H9 (cell line): ENCODE measurements at regions not wholly inside any gene's neighbourhood (a gene's known extent, or its start where the extent isn't known, plus 50 kb on each side); places are given as distances from the start of the nearest gene placed in this dataset.

Experiments used
- DNase-seq: peaks from one replicate; pipeline ENCODE4 v3.0.0-alpha.2; 2017
- H2AFZ ChIP-seq: one replicate; pipeline ENCODE4 v1.6.1; 2013; ENCODE audit warnings: mild to moderate bottlenecking, low read length, control low read depth, moderate library complexity
- H2AK5ac ChIP-seq: 2 replicates; pipeline ENCODE4 v1.6.1; 2013; ENCODE audit warnings: low read length, control low read depth, mixed read lengths; ENCODE audit not compliant: insufficient read length
- H2BK120ac ChIP-seq: one replicate; pipeline ENCODE4 v1.6.1; 2013; ENCODE audit warnings: low read depth, mild to moderate bottlenecking, low read length, control low read depth, inconsistent platforms; ENCODE audit not compliant: poor library complexity, severe bottlenecking
- H2BK12ac ChIP-seq: 2 replicates; pipeline ENCODE4 v1.6.1; 2013; ENCODE audit warnings: low read length, control low read depth, mixed read lengths, low read depth; ENCODE audit not compliant: insufficient read length
- H2BK15ac ChIP-seq: 2 replicates; pipeline ENCODE4 v1.6.1; 2013; ENCODE audit warnings: low read depth, low read length, control low read depth
- H2BK20ac ChIP-seq: one replicate; pipeline ENCODE4 v1.6.1; 2013; ENCODE audit warnings: low read depth, mild to moderate bottlenecking, low read length, control low read depth, inconsistent platforms; ENCODE audit not compliant: poor library complexity, severe bottlenecking
- H2BK5ac ChIP-seq: 2 replicates; pipeline ENCODE4 v1.6.1; 2013; ENCODE audit warnings: low read length, control low read depth, mixed read lengths; ENCODE audit not compliant: insufficient read length
- H3K14ac ChIP-seq: 2 replicates; pipeline ENCODE4 v1.6.1; 2013; ENCODE audit warnings: low read length, control low read depth; ENCODE audit not compliant: insufficient read depth
- H3K18ac ChIP-seq: 2 replicates; pipeline ENCODE4 v1.6.1; 2013; ENCODE audit warnings: low read depth, mild to moderate bottlenecking, mixed read lengths, low read length, control low read depth; ENCODE audit not compliant: insufficient read length
- H3K23ac ChIP-seq: 2 replicates; pipeline ENCODE4 v1.6.1; 2013; ENCODE audit warnings: low read length, control low read depth, mixed read lengths, low read depth; ENCODE audit not compliant: insufficient read length
- H3K23me2 ChIP-seq: 2 replicates; pipeline ENCODE4 v1.6.1; 2013; ENCODE audit warnings: low read depth, mild to moderate bottlenecking, mixed read lengths, low read length, control low read depth; ENCODE audit not compliant: insufficient read length, poor library complexity, severe bottlenecking
- H3K27ac ChIP-seq: 2 replicates; pipeline ENCODE4 v1.5.1; 2013; ENCODE audit warnings: low read length, control low read depth, mixed read lengths, low read depth; ENCODE audit not compliant: insufficient read length
- H3K27me3 ChIP-seq: 2 replicates; pipeline ENCODE4 v1.6.1; 2013; ENCODE audit warnings: low read length, control low read depth, inconsistent platforms; ENCODE audit not compliant: insufficient read depth
- H3K4ac ChIP-seq: 2 replicates; pipeline ENCODE4 v1.6.1; 2013; ENCODE audit warnings: low read depth, mild to moderate bottlenecking, control low read depth, inconsistent platforms, low read length, moderate library complexity
- H3K4me1 ChIP-seq: 2 replicates; pipeline ENCODE4 v1.6.1; 2013; ENCODE audit warnings: low read length, control low read depth, inconsistent platforms; ENCODE audit not compliant: insufficient read depth
- H3K4me2 ChIP-seq: 2 replicates; pipeline ENCODE4 v1.6.1; 2013; ENCODE audit warnings: low read length, control low read depth, mixed read lengths; ENCODE audit not compliant: insufficient read length, insufficient read depth
- H3K56ac ChIP-seq: 2 replicates; pipeline ENCODE4 v1.6.1; 2013; ENCODE audit warnings: low read depth, mild to moderate bottlenecking, mixed read lengths, low read length, control low read depth; ENCODE audit not compliant: insufficient read length
- H3K79me1 ChIP-seq: 2 replicates; pipeline ENCODE4 v1.6.1; 2013; ENCODE audit warnings: low read depth, mild to moderate bottlenecking, moderate library complexity, low read length, control low read depth, inconsistent platforms; ENCODE audit not compliant: insufficient read depth, poor library complexity, severe bottlenecking
- H3K79me2 ChIP-seq: 2 replicates; pipeline ENCODE4 v1.6.1; 2013; ENCODE audit warnings: low read length, control low read depth, inconsistent platforms; ENCODE audit not compliant: insufficient read depth
- H3K9ac ChIP-seq: 2 replicates; pipeline ENCODE4 v1.6.1; 2013; ENCODE audit warnings: low read length, control low read depth, mixed read lengths; ENCODE audit not compliant: insufficient read length; ENCODE audit errors: extremely low read depth
- H3K9me3 ChIP-seq: one replicate; pipeline ENCODE4 v1.6.1; 2013; ENCODE audit warnings: low read depth, low read length, inconsistent platforms; ENCODE audit not compliant: control insufficient read depth
- H3T11ph ChIP-seq: one replicate; pipeline ENCODE4 v1.6.1; 2013; ENCODE audit warnings: mild to moderate bottlenecking, low read length, control low read depth, inconsistent platforms
- H4K20me1 ChIP-seq: one replicate; pipeline ENCODE4 v1.6.1; 2013; ENCODE audit not compliant: control insufficient read depth, insufficient read length, insufficient read depth
- H4K5ac ChIP-seq: 2 replicates; pipeline ENCODE4 v1.6.1; 2013; ENCODE audit warnings: low read depth, mild to moderate bottlenecking, mixed read lengths, low read length, control low read depth; ENCODE audit not compliant: insufficient read length
- H4K8ac ChIP-seq: replicated peaks from 2 replicates; pipeline ENCODE4 v1.6.1; 2013; ENCODE audit warnings: low read length, control low read depth, mixed read lengths, low read depth; ENCODE audit not compliant: insufficient read length
- H4K91ac ChIP-seq: 2 replicates; pipeline ENCODE4 v1.6.1; 2013; ENCODE audit warnings: low read depth, mild to moderate bottlenecking, moderate library complexity, mixed read lengths, low read length, control low read depth; ENCODE audit not compliant: insufficient read length
- H3K27ac Mint-ChIP-seq, 3 experiments: 2 replicates in 2 of 3; 3 replicates in 1 of 3; pipeline ENCODE4 v1.8.0; 2020 to 2021; ENCODE audit warnings: mixed read lengths in 3 of 3, mild to moderate bottlenecking in 1 of 3, moderate library complexity in 1 of 3
- H3K27me3 Mint-ChIP-seq: 2 replicates; pipeline ENCODE4 v1.8.0; 2021; ENCODE audit warnings: low read depth, mild to moderate bottlenecking, moderate library complexity, mixed read lengths
- H3K36me3 Mint-ChIP-seq, 3 experiments: 2 replicates in 2 of 3; 3 replicates in 1 of 3; pipeline ENCODE4 v1.8.0; 2020 to 2021; ENCODE audit warnings: low read depth in 3 of 3, mixed read lengths in 3 of 3; ENCODE audit not compliant: insufficient read depth in 1 of 3
- H3K4me1 Mint-ChIP-seq, 2 experiments: 2 replicates each; pipeline ENCODE4 v1.8.0; 2020; ENCODE audit warnings: mixed read lengths in 2 of 2
- H3K4me3 Mint-ChIP-seq, 2 experiments: 2 replicates in 1 of 2; 3 replicates in 1 of 2; pipeline ENCODE4 v1.8.0; 2020 to 2021; ENCODE audit warnings: mild to moderate bottlenecking in 2 of 2, mixed read lengths in 2 of 2, moderate library complexity in 1 of 2
- H3K9me3 Mint-ChIP-seq, 2 experiments: 2 replicates in 1 of 2; 3 replicates in 1 of 2; pipeline ENCODE4 v1.8.0; 2020; ENCODE audit warnings: mild to moderate bottlenecking in 2 of 2, mixed read lengths in 2 of 2, moderate library complexity in 1 of 2
- CTCF ChIP-seq: fragments of 200-600 bp; sonication (generic); conservative IDR thresholded peaks from 3 replicates; pipeline ENCODE4 v1.8.0; 2021; ENCODE audit warnings: antibody characterized with exemption, mild to moderate bottlenecking
- WGBS: extraction: QIAGEN DNeasy Blood & Tissue Kit; methylation state at CpG from one replicate; pipeline ENCODE4 v1.1.7; 2013; ENCODE audit warnings: missing lambda C conversion rate, low lambda C conversion rate, mixed read lengths; ENCODE audit not compliant: insufficient read length; ENCODE audit errors: extremely low coverage; 5-methylcytosine and 5-hydroxymethylcytosine counted together

GRCh38 chr3:95327478-95327877 lies 1264.6 kb downstream of the NSUN3 start:
- no peak overlapping the region for H3K14ac ChIP-seq
- H3K79me1 ChIP-seq: no peaks in the 10 kb centered on the region
- H3K4ac ChIP-seq: no peak overlapping the region
- H3K36me3 Mint-ChIP-seq: peaks cover 17 to 42% (median 18%) of the 10 kb centered on the region in 3 experiments
- no peak overlapping the region for H4K91ac ChIP-seq
- H4K20me1 ChIP-seq: no peaks in the 10 kb centered on the region
- H3K9me3 Mint-ChIP-seq: peaks cover 29 to 44% of the 10 kb centered on the region in 2 experiments
- DNase-seq: no peak
- no peaks in the 10 kb centered on the region for H3K4me1 Mint-ChIP-seq
- peaks cover 5% of the 10 kb centered on the region for H3K9me3 ChIP-seq
- no peak overlapping the region for H2BK15ac ChIP-seq
- no peak overlapping the region for H3K23ac ChIP-seq
- H3K4me2 ChIP-seq: no peak overlapping the region
- no peak overlapping the region for H2AK5ac ChIP-seq
- no CpG with 5 or more reads among the region's 2 CpGs for whole genome bisulfite sequencing
- no peak overlapping the region for H4K5ac ChIP-seq
- H2BK120ac ChIP-seq: no peak overlapping the region
- H2BK20ac ChIP-seq: no peak overlapping the region
- no peaks in the 10 kb centered on the region for H3K4me1 ChIP-seq
- no peaks in the 10 kb centered on the region for H3K79me2 ChIP-seq
- no peak overlapping the region for H2AFZ ChIP-seq
- H3K23me2 ChIP-seq: no peaks in the 10 kb centered on the region
- H3K4me3 Mint-ChIP-seq: no peak overlapping the region
- no peaks in the 10 kb centered on the region; the same call in 1 of the 2 replicates for H3K27me3 Mint-ChIP-seq
- no peak overlapping the region for H3K9ac ChIP-seq
- no peak overlapping the region for H3K56ac ChIP-seq
- H3T11ph ChIP-seq: no peak overlapping the region
- no peaks in the 10 kb centered on the region for H3K27me3 ChIP-seq
- H2BK12ac ChIP-seq: no peak overlapping the region
- no peak overlapping the region for H4K8ac ChIP-seq
- H3K27ac Mint-ChIP-seq: no peak overlapping the region
- no peak overlapping the region for H3K27ac ChIP-seq
- TF ChIP-seq CTCF: no peak
- H2BK5ac ChIP-seq: no peak overlapping the region
- no peak overlapping the region for H3K18ac ChIP-seq
